ENCODE measurements at regions not wholly inside any gene's neighbourhood (a gene's known extent, or its start where the extent isn't known, plus 50 kb on each side); places are given as distances from the start of the nearest gene placed in this dataset.

GRCh38 chr18:40577981-40578365, 1377.1 kb upstream of the PIK3C3 start:
- no peak overlapping the region for H3K27ac ChIP-seq
- DNase-seq (ENCODE audit: low read depth, low spot score): no peak

GRCh38 chr18:40577239-40577980, 1377.6 kb upstream of the PIK3C3 start:
- H3K27ac ChIP-seq: no peak overlapping the region
- DNase-seq (ENCODE audit: low read depth, low spot score): no peak

DNA sequence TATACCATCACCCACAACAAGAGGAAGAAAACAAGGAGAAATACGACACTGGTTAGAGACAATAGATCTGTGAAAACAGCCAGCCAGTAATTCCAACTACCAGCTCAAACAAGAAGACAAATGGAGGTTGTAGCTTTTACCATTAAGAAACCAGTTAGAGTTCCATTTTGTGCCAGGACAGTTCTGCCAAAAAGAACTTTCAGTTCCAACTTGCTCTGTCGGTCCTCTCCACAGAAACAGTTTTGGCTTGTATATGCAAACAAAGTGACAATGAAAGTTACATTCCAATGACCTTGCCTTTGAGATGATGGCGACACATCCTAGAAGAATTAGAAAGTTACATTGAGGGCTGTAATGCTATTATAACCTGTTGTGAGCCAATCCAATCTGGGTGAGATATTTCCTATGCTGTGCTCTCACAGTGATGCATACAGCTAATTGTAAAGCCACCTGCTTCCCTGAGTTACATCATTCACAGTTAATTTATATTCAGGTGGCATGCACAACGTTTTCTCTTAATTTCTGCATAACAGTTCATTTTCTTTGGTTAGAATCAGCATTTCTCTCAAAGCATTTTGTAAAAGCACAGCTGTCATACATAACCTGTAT, 1378.4 kb upstream of the PIK3C3 start:
- no peak overlapping the region for H3K27ac ChIP-seq
- no peak for DNase-seq (ENCODE audit: low read depth, low spot score)

DNA sequence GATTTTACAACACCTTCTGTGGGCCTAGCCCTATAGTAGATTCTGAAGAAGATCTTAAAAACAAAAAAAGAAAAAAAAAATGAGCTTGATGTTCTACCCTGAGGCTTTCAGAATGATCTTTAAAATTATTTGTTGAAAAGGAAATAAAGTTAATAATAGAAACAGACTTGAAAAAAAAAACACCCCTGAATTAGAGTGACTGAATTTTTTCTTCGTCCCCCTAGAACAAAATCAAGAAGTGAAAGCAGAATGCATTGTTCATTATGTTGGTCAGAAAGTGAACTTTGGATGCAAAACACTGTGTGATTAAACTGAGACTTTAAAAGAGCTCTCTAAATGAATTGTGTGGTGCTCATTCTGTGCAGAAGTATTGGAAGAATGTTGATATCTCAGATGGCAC, 1384.4 kb upstream of the PIK3C3 start:
- H3K27ac ChIP-seq: no peak overlapping the region
- DNase-seq (ENCODE audit: low read depth, low spot score): no peak

- DNase-seq (ENCODE audit: low read depth, low spot score): no peak
- H3K27ac ChIP-seq: no peak overlapping the region
Measured at GRCh38 chr18:40569605-40570004, 1385.4 kb upstream of the PIK3C3 start.

DNA sequence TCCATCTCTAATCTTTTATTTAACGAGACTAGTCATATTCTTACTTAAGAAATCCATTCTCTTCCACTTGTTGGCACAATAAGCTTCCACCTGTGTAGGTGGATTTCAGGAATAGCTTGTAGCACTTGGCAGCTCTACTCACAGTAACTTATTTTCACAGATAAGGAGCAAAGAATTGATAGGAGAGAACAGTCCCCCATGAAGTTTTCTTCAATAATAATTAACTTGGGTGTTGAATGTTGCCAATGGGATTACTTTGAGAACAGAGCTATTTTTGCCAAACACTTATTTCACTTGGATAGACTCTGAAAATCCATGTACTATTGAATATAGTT, 1388.6 kb upstream of the PIK3C3 start:
- DNase-seq (ENCODE audit: low read depth, low spot score): no peak
- no peak overlapping the region for H3K27ac ChIP-seq

- DNase-seq (ENCODE audit: low read depth, low spot score): no peak
- no peak overlapping the region for H3K27ac ChIP-seq
Measured at GRCh38 chr18:40565805-40566509, 1389.1 kb upstream of the PIK3C3 start.

DNA sequence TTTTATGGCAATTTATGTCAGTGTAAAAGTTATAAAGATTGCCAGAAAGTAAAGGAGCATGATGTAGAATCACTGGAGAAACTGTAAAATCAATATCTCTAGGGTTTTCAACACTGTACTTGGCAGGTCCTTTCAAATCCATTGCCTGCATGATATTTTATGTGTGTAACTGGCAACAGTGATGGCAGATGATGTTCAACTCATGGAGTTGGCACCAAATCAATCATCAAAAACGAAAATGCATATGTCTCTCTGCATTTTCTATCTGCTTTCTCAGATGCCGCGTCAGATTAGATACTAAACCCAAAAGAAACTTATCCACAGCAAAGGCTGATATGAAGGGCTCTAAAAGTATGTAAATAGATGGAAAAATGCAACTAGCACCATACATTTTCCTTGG, 1395.5 kb upstream of the PIK3C3 start:
- no peak for DNase-seq (ENCODE audit: low read depth, low spot score)

DNA sequence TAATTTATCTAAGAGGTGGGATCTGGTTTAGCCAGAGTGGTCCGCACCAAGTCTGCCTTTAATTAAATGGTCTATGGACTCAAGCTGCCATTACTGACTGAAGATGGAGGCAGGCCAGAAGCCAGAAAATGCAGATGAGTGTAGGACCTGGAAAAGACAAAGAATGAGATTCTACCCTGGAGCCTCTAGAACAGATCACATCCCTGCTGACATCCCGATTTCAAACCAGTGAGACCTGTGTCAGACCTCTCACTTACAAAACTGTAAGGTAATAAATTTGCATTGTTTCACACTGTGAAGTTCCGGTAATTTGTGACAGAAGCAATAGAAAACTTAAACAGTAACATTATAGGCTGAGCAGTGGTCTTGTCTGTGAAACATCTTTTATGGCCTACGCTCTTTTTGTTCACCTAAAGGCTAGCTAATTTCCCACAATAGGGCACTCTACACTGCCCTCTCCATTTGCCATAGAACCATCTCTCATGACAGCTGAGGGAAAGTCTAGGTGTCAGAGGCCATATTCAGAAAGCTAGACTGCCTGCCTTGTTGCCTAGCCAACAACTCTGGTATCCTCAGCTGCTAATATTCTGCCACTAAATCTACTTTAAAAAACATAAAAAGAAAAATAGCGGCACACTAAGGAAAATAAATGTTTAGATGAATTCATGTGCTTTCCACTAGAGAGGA, 1396.2 kb upstream of the PIK3C3 start:
- no peak overlapping the region for H3K27ac ChIP-seq
- DNase-seq (ENCODE audit: low read depth, low spot score): no peak

More for the DNA sequence above, 1395.5 kb upstream of the PIK3C3 start:
- no peak overlapping the region for H3K27ac ChIP-seq

- no peak overlapping the region for H3K27ac ChIP-seq
- no peak for DNase-seq (ENCODE audit: low read depth, low spot score)
Measured at GRCh38 chr18:40555914-40556313, 1399.1 kb upstream of the PIK3C3 start.

DNA sequence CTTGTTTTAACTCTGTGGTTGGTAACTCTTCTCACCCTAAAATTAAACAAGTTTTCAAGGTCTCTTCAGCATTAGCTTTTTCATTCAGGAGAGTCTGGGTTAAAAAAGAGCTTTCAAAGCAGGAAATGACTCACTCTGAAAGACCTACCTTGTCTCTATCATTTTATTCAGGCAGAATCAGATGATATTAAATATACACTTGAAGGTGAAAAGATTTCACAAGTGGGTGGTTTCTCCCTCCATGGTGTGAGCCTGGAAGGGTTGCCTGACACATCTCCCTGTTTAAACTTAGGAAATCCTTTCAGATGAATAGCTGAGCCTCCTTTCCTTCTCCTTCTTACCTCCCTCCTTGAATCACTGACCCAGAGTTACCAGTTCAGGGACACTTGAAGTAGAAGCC, 1402.0 kb upstream of the PIK3C3 start:
- no peak for DNase-seq (ENCODE audit: low read depth, low spot score)
- peak overlapping the region; percentile 21 for H3K27ac ChIP-seq

DNA sequence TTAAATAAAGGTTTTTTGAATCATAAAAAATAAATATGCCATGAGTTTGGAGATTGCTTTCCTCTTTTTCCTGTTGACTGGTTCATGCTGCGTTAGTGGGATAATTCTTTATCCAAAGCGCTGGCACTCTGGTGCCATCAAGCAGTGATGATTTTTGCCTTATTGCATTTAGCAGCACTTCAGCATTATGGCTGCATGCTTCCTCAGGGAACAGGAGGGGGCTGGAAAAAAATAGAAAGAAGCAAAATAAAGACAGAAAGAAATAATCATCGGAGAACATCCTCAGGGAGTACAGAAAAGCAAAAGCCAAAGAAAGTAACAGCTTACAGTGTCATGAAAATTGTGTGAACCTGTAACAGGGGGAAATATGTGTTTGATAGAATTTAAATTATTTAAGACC, 1408.2 kb upstream of the PIK3C3 start:
- no peak for DNase-seq (ENCODE audit: low read depth, low spot score)
- H3K27ac ChIP-seq: no peak overlapping the region

DNA sequence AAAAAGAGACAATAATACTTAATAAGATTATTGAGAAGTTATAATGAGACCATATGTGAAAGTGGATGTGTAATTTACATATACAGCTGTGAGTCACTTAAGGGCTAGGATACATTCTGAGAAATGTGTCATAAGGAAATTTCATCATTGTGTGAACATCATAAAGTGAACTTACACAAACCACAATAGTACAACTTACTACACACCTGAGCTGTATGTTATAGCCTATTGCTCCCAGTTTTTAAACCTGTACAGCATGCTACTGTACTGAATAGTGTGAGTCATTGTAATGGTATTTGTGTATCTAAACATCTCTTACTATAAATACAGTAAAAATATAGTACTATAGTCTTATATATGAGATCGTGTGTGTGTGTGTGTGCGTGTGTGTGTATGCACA, 1420.3 kb upstream of the PIK3C3 start:
- no peak overlapping the region for H3K27ac ChIP-seq
- peak; percentile 87 for DNase-seq (ENCODE audit: low read depth, low spot score)

DNA sequence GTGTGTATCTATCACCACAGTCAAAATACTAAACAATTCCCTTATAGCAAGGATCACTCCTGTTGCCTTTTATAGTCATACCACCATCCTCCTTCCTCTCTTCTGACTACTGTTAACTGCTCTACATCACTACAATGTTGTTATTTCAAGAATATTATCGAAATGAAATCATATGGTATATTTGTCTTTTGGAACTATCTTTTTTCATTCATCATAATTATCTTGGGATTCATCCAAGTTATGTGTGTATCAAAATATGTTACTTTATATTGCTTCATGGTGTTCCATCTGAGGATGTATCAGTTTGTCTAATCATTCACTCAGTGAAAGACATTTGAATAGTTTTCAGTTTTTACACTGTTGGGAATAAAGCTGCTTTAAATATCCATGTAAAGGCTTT, 1423.0 kb upstream of the PIK3C3 start:
- DNase-seq (ENCODE audit: low read depth, low spot score): no peak
- H3K27ac ChIP-seq: no peak overlapping the region

DNA sequence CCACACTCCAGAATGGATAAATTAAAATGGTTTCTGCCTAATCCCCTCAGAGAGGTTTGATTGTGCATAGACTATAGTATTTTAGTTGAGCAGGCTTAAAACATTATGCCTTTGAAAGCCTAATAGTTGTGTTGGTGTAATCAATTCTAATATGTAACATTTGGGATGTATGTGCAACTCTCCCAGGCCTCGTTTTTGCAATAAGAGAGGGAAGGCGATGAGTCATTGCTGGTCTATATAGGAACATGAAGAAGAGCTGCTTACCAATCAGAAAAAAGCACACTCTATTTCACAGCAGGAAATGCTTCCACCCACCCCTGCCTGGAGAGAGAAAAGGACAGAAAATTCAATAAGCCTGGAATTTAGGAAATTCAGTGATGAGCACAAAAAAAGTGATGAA, 1424.0 kb upstream of the PIK3C3 start:
- no peak for DNase-seq (ENCODE audit: low read depth, low spot score)
- H3K27ac ChIP-seq: no peak overlapping the region

DNA sequence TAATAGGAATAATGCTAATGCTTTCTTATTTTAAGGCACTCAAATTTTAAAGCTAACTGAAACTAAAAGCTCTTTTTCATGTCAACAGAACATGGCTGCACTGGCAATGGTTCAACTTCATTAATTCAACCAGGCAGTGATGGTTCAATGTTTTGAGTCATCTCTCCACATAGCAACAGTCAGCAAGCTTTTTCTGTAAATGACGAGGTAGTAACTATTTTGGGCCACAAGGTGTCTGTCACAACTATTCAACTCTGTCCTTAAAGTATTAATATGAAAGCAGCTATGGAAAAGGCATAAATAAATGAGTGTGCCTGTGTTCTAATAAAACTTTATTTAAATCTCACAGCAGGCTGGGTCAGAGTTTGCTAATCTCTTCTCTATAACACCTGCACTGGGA, 1425.6 kb upstream of the PIK3C3 start:
- H3K27ac ChIP-seq: no peak overlapping the region
- no peak for DNase-seq (ENCODE audit: low read depth, low spot score)

DNA sequence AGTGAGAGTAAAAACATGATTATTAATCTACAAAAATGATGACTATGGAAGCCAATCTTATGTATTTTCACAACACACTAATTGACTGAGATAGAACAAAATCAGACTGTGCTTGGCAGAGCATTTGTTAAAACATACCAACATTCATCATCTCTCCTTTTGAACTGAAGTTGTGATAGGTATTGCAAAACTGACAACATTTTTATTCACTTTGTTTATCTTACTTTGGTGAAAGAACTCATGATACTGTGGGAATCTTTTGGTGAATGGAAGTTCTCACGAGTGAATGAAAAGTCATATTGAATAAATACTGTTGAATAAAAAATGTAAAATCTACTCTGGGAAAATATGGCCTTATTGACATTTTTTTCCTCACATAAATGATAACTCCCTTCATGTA, 1430.2 kb upstream of the PIK3C3 start:
- no peak for DNase-seq (ENCODE audit: low read depth, low spot score)
- H3K27ac ChIP-seq: no peak overlapping the region

DNA sequence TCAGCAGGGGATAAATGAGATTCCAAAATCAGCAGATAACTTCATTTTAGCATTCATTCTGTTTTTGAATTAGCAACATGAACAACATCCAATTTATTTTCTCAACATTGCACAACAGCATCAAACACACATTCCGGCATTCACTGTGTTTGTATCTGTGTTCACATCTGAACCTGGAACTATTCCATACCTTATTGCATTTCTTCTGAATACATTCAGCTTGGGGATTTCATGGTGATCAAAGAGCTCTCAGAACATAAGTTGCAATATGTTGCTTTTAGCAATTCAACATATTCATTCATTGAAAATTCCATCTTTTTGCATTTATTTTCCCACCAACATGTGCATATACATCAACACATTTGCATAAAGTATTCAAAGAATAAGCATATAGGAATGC, 1431.7 kb upstream of the PIK3C3 start:
- H3K27ac ChIP-seq: no peak overlapping the region
- no peak for DNase-seq (ENCODE audit: low read depth, low spot score)

GRCh38 chr18:40501026-40501425, 1454.0 kb upstream of the PIK3C3 start:
- no peak overlapping the region for H3K27ac ChIP-seq
- no peak for DNase-seq (ENCODE audit: low read depth, low spot score)

GRCh38 chr18:40494603-40495002, 1460.4 kb upstream of the PIK3C3 start:
- H3K27ac ChIP-seq: no peak overlapping the region
- no peak for DNase-seq (ENCODE audit: low read depth, low spot score)

GRCh38 chr18:40493316-40493715, 1461.7 kb upstream of the PIK3C3 start:
- no peak for DNase-seq (ENCODE audit: low read depth, low spot score)
- H3K27ac ChIP-seq: no peak overlapping the region
